ENCODE measurements at regions not wholly inside any gene's neighbourhood (a gene's known extent, or its start where the extent isn't known, plus 50 kb on each side); places are given as distances from the start of the nearest gene placed in this dataset.

GRCh38 chr5:155091768-155092717, 78.5 kb downstream of the KIF4B start:
- H3K4me3 ChIP-seq (ENCODE audit: low read depth, low read length): no peak overlapping the region
- TF ChIP-seq, protein P1, sequence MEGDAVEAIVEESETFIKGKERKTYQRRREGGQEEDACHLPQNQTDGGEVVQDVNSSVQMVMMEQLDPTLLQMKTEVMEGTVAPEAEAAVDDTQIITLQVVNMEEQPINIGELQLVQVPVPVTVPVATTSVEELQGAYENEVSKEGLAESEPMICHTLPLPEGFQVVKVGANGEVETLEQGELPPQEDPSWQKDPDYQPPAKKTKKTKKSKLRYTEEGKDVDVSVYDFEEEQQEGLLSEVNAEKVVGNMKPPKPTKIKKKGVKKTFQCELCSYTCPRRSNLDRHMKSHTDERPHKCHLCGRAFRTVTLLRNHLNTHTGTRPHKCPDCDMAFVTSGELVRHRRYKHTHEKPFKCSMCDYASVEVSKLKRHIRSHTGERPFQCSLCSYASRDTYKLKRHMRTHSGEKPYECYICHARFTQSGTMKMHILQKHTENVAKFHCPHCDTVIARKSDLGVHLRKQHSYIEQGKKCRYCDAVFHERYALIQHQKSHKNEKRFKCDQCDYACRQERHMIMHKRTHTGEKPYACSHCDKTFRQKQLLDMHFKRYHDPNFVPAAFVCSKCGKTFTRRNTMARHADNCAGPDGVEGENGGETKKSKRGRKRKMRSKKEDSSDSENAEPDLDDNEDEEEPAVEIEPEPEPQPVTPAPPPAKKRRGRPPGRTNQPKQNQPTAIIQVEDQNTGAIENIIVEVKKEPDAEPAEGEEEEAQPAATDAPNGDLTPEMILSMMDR (IDR thresholded peaks at IDR 0.05; ENCODE audit: borderline replicate concordance, insufficient read depth, low read depth, low read length): no peak

GRCh38 chr5:155094455-155094854, 80.9 kb downstream of the KIF4B start:
- TF ChIP-seq, protein P1 (IDR thresholded peaks at IDR 0.05; ENCODE audit: borderline replicate concordance, insufficient read depth, low read depth, low read length): no peak
- no peak overlapping the region for H3K4me3 ChIP-seq (ENCODE audit: low read depth, low read length)

DNA sequence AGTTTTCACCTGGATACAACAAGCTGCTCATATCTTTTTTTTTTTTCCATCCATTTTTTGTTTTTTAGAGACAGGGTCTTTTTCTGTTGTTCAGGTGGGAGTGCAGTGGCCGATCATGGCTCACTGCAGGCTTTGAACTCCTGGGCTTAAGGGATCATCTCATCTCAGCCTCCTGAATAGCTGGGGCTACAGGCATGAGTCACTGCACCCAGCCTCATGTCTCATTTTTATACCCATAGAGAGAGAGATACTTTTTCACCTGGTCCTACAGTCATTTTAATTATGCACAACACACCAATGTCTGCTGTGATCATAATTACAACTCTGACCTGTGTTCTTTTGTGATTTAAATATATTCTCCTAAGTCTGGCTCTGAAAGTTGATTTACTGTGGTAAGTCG, 84.4 kb downstream of the KIF4B start:
- TF ChIP-seq, protein P1 (IDR thresholded peaks at IDR 0.05; ENCODE audit: borderline replicate concordance, insufficient read depth, low read depth, low read length): no peak
- H3K4me3 ChIP-seq (ENCODE audit: low read depth, low read length): no peak overlapping the region

DNA sequence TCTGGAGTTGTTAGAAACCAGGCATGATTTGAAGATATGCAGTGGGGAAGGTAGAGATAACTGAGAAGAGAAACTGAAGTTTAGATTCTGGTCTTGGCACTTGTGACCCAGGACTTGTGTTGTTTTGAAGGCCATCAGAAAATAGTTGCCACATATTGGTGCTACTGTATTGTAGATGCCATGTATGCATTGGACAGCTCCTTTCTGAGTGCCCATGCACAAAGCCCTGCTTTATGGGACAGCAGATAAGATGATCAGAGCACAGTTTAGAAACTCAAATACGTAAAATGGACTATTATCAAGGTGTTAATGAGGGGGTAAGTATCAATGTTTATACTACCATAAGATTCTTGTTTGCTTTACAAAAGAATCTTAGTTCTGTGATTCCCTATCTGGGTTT, 84.9 kb downstream of the KIF4B start:
- TF ChIP-seq, protein P1 (IDR thresholded peaks at IDR 0.05; ENCODE audit: borderline replicate concordance, insufficient read depth, low read depth, low read length): no peak

GRCh38 chr5:155101697-155102096, 88.1 kb downstream of the KIF4B start:
- TF ChIP-seq, protein P1 (IDR thresholded peaks at IDR 0.05; ENCODE audit: borderline replicate concordance, insufficient read depth, low read depth, low read length): no peak

More for the DNA sequence above, 84.9 kb downstream of the KIF4B start:
- no peak overlapping the region for H3K4me3 ChIP-seq (ENCODE audit: low read depth, low read length)

DNA sequence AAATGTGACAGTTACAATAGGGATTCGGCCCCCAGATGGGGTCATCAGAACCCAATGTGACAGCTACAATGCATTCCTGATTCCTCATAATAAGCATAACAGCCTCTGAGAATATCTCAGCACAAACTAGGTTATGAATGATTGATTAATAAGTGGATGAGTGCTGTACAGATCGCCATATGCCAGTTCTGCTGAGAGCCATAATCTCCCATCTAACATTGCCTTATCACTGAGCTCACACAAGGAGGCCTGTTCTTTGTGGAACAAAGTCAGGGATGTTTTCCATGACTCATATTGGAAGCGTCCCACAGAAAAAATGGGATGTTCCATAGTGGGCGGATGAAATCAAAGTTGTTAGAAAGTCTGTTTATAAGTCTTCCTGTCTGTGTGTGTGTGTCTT, 89.6 kb downstream of the KIF4B start:
- no peak overlapping the region for H3K4me3 ChIP-seq (ENCODE audit: low read depth, low read length)
- TF ChIP-seq, protein P1 (IDR thresholded peaks at IDR 0.05; ENCODE audit: borderline replicate concordance, insufficient read depth, low read depth, low read length): no peak

More at GRCh38 chr5:155101697-155102096, 88.1 kb downstream of the KIF4B start:
- H3K4me3 ChIP-seq (ENCODE audit: low read depth, low read length): no peak overlapping the region

DNA sequence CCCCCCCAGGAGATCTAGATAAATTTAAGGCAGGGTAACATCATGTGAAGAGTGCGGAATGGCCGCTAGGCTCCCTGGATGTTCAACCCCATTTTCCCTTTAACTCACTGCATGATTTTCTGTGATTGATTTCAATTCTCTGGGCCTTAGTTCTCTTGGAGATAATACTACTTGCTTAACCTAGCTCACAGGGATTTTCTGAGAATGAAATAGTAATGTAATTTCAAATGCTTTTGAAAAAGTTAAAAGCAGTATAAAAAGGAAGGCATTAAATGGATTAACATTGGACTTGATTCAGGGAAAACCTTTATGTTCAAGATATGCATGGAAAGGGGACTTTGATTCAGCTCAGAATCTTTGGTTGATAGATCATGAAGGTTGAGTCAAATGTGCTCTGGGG, 90.9 kb downstream of the KIF4B start:
- H3K4me3 ChIP-seq (ENCODE audit: low read depth, low read length): no peak overlapping the region
- TF ChIP-seq, protein P1 (IDR thresholded peaks at IDR 0.05; ENCODE audit: borderline replicate concordance, insufficient read depth, low read depth, low read length): no peak

All from GM12875 (cell line).